Stimulated activated CD4-positive, alpha-beta T cell treated with anti-CD3 and anti-CD28 coated beads, Interleukin-2, amount 100 ng/mL, for 4 hours (primary cell): ENCODE measurements at regions not wholly inside any gene's neighbourhood (a gene's known extent, or its start where the extent isn't known, plus 50 kb on each side); places are given as distances from the start of the nearest gene placed in this dataset.

Experiments
- DNase-seq: peaks from one replicate; pipeline ENCODE4 v3.0.0-alpha.2; 2020; ENCODE audit warnings: low read depth

GRCh38 chr4:14177987-14178386 lies 550.5 kb upstream of the BOD1L1 start:
- no peak for DNase-seq

DNA sequence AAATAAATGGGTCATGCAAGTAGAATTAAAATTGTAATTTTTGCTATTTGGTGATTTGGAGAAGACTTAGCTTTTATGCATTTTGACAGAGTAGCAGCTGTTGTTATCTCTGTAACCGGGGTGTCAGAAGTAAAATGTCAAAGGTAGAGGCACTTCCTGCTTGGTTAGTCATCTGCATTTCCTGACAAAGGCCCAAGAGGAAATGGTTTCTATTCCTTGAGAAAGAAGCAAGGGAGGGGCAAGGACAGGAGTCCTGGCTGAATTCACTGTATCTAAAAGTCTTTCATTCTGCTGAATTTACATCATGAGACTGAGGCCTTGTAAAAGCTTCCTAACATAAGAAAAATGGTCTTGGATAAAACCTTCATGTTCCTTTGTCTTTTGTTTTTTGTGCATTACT lies 550.9 kb upstream of the BOD1L1 start:
- no peak for DNase-seq

- no peak for DNase-seq
These were observed 552.6 kb upstream of the BOD1L1 start for GRCh38 chr4:14180166-14180565.

GRCh38 chr4:14180983-14181601 lies 553.6 kb upstream of the BOD1L1 start:
- DNase-seq = no peak

DNA sequence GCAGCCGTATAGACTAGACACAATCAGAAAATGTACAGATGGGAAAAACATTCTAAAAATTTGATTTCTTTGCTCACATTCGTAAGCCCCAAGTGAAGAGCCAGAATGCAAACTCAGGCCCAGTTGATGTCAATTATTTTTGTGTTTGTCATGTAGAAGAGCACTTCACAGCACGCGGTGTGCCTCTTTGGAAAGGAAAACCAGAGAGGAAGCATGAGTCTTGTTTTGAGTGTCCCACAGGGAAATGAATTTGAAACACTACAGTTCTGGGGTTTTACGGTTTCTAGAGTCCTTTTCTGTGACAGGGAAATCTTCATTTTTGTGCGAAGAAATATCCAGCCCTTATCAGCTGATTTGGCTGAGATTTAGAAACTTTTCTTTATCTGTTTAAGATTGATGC lies 554.6 kb upstream of the BOD1L1 start:
- DNase-seq = no peak

DNA sequence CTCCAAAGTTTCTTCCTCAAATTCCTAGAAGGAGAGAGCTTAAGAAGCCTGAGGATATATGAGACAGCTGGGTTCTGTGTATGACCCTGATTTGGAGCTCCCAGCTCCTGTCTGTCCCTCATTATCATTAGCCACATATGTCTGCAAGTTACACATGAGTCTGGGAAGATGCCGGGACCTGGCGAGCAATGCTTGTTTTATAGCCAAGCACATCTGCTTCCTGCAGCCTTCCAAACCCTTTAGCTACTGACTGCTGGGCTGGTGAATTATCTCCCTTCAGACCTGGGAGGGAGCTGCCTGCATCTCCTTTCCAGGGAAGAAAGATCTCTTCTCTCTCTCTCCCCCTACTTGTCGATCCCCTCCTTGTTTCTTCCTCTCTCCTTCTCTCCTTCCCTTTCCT lies 556.7 kb upstream of the BOD1L1 start:
- no peak for DNase-seq

- DNase-seq = no peak
These were observed 557.2 kb upstream of the BOD1L1 start for GRCh38 chr4:14184767-14185166.

GRCh38 chr4:14188214-14188613 lies 560.7 kb upstream of the BOD1L1 start:
- DNase-seq = no peak

GRCh38 chr4:14193601-14194000 lies 566.1 kb upstream of the BOD1L1 start:
- no peak for DNase-seq

DNA sequence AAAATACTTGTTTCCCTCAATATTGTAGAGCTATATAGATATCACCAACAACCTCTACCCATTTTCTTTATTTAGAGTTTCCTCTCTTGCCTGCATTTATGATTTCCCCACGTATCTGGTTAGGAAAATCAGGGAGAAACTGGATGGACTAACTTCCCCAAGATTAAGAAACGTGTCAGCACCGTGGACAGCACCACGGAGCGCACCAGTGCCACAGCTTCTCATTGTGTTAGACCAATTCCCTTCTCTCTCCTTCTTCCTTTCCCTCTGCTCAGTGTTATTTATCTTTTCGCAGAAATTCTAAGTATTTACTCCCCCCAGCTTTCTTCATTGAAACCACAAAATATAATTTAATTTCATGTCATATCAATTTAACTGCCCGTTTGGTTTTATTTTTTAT lies 568.6 kb upstream of the BOD1L1 start:
- no peak for DNase-seq

- DNase-seq = no peak
These were observed 587.7 kb upstream of the BOD1L1 start for GRCh38 chr4:14215116-14215770.

DNA sequence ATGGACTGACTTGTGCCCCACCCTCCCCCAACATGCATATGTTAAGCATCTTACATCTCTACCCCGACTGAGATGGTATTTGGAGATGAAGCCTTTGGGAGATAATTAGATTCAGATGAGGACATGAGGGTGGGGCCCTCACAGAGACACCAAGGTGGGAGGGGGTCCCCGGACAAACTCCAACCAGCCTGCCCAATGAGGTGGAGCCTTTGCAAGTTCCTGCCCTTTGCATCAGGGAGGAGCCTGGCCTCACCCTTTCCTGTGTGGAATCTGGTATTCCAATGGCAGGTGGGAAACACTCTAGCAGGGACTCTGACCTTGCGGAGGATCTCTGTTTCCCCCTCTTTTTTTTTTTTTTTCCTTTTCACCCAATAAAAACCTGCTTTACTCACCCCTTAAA lies 589.9 kb upstream of the BOD1L1 start:
- no peak for DNase-seq

DNA sequence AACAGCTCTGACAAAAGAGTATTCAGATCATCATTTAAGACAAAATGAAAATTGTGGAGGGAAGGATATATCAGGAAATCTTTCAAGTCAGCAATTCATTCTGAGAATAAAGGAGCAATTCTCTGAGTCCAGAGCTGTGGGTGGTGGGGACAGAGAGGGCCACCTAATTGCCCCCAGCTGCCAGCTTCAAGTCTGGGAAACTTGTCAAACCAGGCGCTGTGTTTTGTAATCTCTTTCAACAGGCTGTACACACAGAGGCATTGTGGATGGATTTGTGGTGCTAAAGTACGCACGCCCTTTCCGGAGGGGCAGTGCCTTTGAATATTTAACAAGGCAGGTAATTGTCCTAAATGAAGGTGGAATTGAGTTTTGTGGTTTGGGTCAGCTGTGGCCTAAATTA lies 591.1 kb upstream of the BOD1L1 start:
- no peak for DNase-seq

DNA sequence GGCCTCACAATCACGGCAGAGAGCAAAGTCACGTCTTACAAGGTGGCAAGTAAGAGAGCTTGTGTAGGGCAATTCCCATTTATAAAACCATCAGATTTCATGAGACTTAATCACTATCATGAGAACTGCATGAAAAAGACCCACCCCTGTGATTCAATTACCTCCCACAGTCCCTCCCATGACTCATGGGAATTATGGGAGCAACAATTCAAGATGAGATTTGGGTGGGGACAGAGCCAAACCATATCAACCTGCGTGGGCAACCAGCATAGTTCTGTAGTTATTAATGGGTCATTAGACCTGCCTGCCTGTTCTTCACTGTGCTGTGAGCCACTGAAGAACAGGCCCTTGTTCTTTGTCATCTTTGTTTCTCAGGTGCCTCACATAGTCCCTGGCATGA lies 593.7 kb upstream of the BOD1L1 start:
- DNase-seq = no peak

DNA sequence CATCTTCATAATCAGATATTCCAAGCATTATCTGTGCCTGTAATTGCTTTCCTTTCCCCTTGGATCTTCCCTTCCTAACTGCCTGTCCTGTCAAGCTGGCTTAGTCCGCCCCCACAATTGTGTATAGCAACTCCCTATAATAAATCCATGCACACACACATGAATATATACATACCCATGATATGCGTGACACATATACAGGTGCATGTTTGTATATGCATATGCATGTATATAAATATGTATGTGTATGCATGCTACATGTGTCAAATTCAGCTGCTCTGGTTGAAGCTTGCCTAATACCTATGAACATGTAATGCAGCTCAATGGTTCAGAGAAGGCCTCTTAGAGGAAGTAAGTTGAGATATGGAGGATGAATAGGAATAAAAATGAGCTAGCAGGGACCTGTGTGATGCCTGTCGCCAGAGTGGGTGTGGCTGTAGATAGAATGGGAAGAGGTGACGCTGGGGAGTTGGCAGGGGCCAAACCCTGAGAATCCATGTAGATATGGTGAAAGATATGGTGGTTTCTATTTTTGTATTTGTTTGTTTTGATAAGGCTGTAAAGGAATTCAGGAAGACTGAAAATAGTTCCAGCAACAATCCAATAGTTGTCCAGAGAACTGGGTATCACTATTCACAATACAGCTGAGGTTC lies 595.0 kb upstream of the BOD1L1 start:
- no peak for DNase-seq

DNA sequence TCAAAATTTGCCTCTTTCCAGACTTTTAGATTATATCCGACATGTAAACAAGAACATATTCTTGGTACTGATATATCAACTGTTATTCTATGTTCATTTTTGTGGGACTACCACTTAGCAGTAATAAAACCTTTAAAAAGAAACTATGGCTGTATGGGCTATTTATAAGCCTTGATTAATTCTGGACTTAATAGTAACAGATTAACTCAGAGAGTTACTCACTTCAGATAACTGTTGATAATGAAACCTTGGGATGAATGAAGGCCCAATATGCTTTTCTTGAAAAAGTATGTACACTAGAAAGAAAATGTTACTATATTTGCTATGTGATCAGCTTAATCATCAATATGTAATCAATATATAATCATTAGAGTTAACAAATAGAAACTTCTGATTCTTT lies 595.9 kb upstream of the BOD1L1 start:
- no peak for DNase-seq

GRCh38 chr4:14225688-14226207 lies 598.2 kb upstream of the BOD1L1 start:
- no peak for DNase-seq

DNA sequence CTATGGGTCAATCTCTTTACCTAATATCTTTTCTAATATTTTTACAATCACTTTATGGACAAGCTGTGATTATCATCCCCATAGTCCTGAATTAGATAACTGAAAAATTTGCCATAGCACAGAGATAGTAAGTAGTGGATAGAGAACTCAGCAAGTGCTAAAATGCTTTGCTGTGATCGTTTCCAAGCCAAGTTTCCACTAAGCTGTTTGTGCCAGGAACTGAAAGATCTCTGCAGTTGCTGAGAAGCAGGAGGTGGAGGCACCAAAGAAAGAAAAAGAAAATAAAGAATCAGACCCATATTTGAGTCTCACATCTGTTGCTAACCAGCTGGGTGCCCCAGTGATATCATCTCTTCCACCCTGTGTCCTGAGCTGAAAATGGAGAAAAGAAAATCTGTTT lies 605.6 kb upstream of the BOD1L1 start:
- no peak for DNase-seq

DNA sequence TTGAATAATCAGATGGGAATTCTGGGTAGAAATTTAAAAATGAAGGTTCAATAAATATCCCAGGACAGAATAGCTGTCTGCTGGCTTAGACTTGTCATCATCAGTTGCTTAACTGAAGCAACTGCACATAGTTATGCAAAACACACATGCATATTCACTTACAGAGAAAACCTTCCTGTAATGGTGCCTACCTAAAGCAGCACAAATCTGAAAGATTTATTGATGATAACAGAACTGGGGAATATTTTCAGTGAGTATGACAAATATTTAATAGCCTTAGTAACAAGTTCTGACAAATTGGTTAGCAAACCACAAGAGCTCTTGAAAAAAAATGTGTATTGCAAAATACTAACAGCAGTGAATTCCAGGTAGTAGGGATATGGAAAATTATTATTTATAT lies 606.8 kb upstream of the BOD1L1 start:
- DNase-seq = no peak

DNA sequence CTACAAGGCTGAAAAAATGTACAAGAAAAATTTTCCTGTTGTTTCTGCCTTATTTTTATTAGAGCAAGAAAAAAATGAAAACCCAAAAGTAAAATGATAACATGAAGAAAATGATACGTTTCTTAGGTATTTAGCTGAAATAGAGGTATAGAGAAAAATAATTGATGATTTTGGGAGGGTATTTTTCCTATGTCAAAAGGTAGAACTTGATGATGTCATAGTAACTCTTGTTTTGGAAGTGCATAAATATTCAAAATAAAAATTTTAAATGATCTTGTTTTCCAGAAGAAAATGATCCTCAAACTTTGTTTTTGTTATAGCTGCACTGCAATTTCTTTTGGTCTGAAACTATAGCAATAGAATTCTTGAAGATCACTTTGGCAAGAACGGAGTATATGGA lies 608.8 kb upstream of the BOD1L1 start:
- DNase-seq = no peak

DNA sequence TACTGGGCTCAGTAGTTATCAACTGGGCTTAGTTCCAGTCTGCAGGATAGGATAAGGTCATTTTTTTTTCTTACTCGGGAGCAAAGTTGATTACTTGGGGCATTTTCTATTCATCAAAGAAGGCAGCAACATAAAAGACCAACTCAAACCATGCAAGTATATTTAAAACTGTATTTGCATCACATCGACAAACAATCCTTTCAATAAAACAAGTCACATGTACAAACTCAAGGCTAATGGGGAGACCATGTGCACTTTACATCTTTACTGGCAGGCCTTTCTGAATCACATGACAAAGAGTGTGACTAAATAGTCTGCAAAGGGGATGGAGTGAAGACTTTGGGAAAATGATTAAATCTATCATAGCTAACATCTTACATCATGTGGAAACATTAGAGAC lies 610.4 kb upstream of the BOD1L1 start:
- no peak for DNase-seq

DNA sequence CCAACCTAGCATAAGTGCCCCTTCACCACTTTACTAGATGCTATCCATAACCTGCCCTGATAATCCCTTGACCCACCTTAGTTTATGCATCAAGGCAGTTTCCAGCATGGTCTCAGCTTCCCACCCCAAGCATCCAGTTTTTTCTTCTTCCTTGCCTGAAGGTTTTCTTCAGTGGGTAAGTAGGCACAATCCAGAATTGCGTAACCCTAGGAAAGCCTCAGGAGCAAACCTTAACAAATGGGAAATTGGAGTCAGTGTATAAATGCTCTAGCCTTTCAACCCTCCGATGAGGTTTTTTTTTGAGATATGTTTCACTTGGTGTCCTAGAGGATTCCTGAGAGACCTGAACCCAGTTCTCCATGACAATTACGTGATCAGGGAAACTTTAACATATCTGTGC lies 614.0 kb upstream of the BOD1L1 start:
- DNase-seq = no peak

- DNase-seq = no peak
These were observed 620.2 kb upstream of the BOD1L1 start for GRCh38 chr4:14247767-14248166.

DNA sequence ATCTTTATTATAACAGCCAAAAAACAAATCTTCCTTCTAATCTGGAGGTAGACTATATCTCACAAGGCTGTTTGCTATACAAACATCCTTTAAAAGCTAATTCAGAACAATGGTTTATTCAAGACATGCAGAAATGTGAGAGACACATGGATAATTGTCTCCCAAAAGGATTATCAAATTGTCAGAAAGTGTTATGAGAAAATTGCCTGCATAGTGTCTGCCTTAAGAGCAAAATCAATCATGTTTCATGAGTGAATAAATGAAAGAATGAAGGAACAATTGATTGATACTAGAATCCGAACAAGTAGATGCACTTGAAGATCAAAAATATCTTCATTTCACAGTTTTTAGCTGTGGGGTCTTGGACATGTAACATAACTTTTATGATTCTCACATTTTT lies 621.7 kb upstream of the BOD1L1 start:
- no peak for DNase-seq
